ACC112 (cell line): ENCODE measurements at regions not wholly inside any gene's neighbourhood (a gene's known extent, or its start where the extent isn't known, plus 50 kb on each side); places are given as distances from the start of the nearest gene placed in this dataset.
"Not testable (repeated sequence)": the region's sequence is repeated elsewhere in the genome, so short reads cannot be mapped to it uniquely, and the experiment has no call there.

Experiments used
- H2AFZ ChIP-seq: fragments of 200-600 bp; sonication (generic); one replicate; pipeline ENCODE4 v1.6.0; 2017; ENCODE audit warnings: antibody characterized with exemption, low read length; ENCODE audit not compliant: unreplicated experiment
- H3K27ac ChIP-seq: fragments of 200-600 bp; sonication (generic); 2 replicates; pipeline ENCODE4 v1.5.1; 2014; ENCODE audit warnings: low read depth, mild to moderate bottlenecking, antibody characterized with exemption, low read length, moderate library complexity
- H3K27me3 ChIP-seq: fragments of 200-600 bp; sonication (generic); 2 replicates; pipeline ENCODE4 v1.6.1; 2014; ENCODE audit warnings: mild to moderate bottlenecking, antibody characterized with exemption, low read length, moderate library complexity, mixed read lengths; ENCODE audit not compliant: insufficient read depth
- H3K36me3 ChIP-seq: fragments of 200-600 bp; sonication (generic); 2 replicates; pipeline ENCODE4 v1.6.1; 2016; ENCODE audit warnings: mild to moderate bottlenecking, antibody characterized with exemption, low read length, moderate library complexity, mixed read lengths; ENCODE audit not compliant: insufficient read depth
- H3K4me1 ChIP-seq: fragments of 200-600 bp; sonication (generic); one replicate; pipeline ENCODE4 v1.6.1; 2016; ENCODE audit warnings: low read length, mixed read lengths; ENCODE audit not compliant: insufficient read depth, unreplicated experiment, control insufficient read depth
- H3K4me3 ChIP-seq: fragments of 200-600 bp; sonication (generic); 2 replicates; pipeline ENCODE4 v1.5.1; 2014; ENCODE audit warnings: mild to moderate bottlenecking, low read depth, low read length
- H3K79me2 ChIP-seq: fragments of 200-600 bp; sonication (generic); one replicate; pipeline ENCODE4 v1.6.0; 2016; ENCODE audit warnings: low read length; ENCODE audit not compliant: control insufficient read depth, unreplicated experiment, insufficient read depth

DNA sequence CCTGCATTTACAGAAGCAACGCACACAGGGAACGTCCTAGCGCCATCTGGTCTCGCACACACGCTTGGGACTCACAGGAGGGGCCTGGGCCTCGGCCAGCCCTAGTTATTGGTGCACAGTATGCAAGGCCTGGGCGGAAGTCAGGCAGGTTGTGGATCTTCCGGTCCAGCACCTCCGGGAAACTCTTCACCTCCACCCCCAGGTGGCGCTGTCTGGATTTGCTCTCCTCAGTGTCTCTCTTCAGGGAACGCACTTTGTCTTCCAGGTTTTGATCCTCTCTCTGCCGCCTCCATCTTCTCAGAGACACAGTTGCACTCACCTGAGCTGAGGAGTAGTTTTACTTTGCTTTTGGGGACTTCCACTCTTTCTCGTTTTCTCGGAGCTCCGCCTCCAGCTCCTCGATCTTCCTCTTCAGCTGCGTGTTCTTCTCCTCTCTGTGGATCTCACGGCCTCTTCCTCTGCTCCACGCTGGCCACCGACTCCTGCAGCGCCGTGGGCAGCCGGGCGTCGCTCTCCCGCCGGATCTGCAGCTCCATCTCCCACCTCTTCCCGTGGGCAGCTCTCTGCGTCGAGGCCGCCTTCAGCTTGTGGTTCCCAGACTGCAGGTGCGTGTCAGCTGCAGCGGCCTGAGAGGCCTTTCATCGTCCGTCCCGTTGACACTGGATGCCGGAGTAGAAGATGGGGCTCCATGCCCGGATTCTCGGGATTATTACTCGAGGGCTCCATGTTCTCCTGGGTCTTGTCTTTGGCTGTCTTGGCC is 933.8 kb downstream of the TMEM121 start:
- Histone ChIP-seq H3K4me3 (no peak overlapping the region), H3K27me3 (no peaks in the 10 kb centered on the region), H3K4me1 (no peaks in the 10 kb centered on the region), H3K79me2 (no peaks in the 10 kb centered on the region), H2AFZ (no peak overlapping the region), H3K36me3 (no peaks in the 10 kb centered on the region), H3K27ac (no peak overlapping the region)

DNA sequence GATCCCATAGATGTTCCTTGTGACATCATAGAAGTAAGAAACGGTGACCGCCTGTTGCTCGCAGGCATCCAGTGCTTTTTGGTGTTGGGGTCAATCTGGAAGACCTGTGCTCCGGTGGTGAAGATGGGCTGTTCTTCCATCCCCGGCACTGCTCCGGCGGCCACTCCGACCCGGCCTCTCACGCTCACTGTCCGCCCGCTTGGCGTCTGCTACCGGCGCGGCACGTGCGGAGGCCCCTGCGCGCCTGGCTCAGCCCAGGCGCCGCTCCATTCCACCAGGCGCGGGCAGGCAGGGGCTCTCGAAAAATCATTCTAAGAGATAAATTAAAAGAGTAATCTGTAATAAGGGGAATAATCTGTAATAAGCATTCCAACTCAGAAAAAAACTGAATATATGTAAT is 934.5 kb downstream of the TMEM121 start:
- Histone ChIP-seq H3K27me3 (no peaks in the 10 kb centered on the region), H3K4me1 (no peaks in the 10 kb centered on the region), H3K27ac (no peak overlapping the region), H2AFZ (no peak overlapping the region), H3K36me3 (no peaks in the 10 kb centered on the region), H3K4me3 (no peak overlapping the region), H3K79me2 (no peaks in the 10 kb centered on the region)

DNA sequence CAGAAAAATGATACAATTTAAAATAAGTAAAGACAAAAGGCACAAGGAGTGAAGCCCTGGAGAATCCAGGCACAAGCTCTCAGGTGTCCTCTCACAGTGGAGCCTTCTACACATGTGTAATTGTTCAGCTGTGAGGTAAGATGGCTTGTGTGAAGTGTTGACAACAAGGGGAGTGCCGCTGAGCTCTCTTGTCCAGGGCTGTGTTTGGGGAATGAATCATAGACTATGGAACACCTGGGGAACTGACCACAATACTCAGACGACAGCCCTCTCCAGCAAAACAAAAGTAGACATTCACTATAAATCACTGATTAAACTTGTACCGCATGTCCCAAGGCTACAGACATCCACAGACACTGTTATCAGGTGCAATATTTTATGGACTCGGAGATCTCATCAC is 940.1 kb downstream of the TMEM121 start:
- H3K4me3 ChIP-seq, H3K27me3 ChIP-seq, H2AFZ ChIP-seq, H3K79me2 ChIP-seq, H3K4me1 ChIP-seq, H3K27ac ChIP-seq, H3K36me3 ChIP-seq: not testable (repeated sequence)

- H3K4me3 ChIP-seq, H2AFZ ChIP-seq, H3K4me1 ChIP-seq, H3K27me3 ChIP-seq, H3K79me2 ChIP-seq, H3K36me3 ChIP-seq, H3K27ac ChIP-seq: not testable (repeated sequence)
Observed at GRCh38 chr14:106468869-106469268, 942.5 kb downstream of the TMEM121 start.

GRCh38 chr14:106470028-106470427 is 943.6 kb downstream of the TMEM121 start:
- H2AFZ ChIP-seq, H3K27me3 ChIP-seq, H3K36me3 ChIP-seq, H3K4me1 ChIP-seq, H3K27ac ChIP-seq, H3K4me3 ChIP-seq, H3K79me2 ChIP-seq: not testable (repeated sequence)

DNA sequence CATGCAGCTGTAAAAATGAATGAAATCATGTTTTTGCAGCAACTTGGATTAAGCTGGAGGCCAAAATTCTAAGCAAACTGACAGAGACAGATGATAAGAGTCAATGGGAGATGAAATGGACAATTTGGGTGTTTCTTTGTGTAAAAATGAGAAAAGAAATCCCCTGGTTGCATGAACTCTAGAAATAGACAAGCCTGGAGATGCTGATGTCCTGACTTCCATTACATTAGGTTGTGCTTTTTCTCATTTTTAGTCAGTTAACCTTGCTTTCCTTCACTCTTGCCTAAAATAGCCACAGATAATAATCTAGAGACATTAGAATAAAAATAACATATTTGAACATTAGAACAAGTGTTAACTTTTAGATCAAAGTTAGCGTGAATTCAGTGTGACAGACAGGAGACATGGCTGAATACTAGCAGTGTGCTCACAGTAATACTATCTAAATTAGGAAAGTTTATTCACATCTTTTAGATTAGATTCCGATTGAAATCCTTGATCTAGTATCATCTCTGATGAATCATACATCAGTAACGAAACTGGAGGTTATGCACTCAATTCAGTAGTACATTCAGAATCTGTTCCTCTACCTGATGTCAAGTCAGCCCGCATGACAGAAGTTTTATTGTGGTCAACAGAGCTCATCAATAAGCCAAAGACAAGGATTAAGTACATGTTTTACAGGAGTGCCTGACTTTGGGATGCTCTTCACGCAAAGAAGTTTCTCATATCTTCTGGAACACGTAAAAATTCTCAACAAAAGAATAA is 948.1 kb downstream of the TMEM121 start:
- not testable (repeated sequence) for H3K79me2 ChIP-seq, H3K36me3 ChIP-seq, H2AFZ ChIP-seq, H3K4me3 ChIP-seq, H3K27ac ChIP-seq, H3K27me3 ChIP-seq, H3K4me1 ChIP-seq

GRCh38 chr14:106475214-106475613 is 948.8 kb downstream of the TMEM121 start:
- H3K79me2 ChIP-seq, H3K4me3 ChIP-seq, H3K36me3 ChIP-seq, H3K4me1 ChIP-seq, H2AFZ ChIP-seq, H3K27me3 ChIP-seq, H3K27ac ChIP-seq: not testable (repeated sequence)

- not testable (repeated sequence) for H3K36me3 ChIP-seq, H3K27me3 ChIP-seq, H3K4me1 ChIP-seq, H3K79me2 ChIP-seq, H2AFZ ChIP-seq, H3K27ac ChIP-seq, H3K4me3 ChIP-seq
Observed at GRCh38 chr14:106477600-106477999, 951.2 kb downstream of the TMEM121 start.

- H3K36me3 ChIP-seq, H2AFZ ChIP-seq, H3K27ac ChIP-seq, H3K4me1 ChIP-seq, H3K79me2 ChIP-seq, H3K4me3 ChIP-seq, H3K27me3 ChIP-seq: not testable (repeated sequence)
Observed at GRCh38 chr14:106480287-106480686, 953.9 kb downstream of the TMEM121 start.

DNA sequence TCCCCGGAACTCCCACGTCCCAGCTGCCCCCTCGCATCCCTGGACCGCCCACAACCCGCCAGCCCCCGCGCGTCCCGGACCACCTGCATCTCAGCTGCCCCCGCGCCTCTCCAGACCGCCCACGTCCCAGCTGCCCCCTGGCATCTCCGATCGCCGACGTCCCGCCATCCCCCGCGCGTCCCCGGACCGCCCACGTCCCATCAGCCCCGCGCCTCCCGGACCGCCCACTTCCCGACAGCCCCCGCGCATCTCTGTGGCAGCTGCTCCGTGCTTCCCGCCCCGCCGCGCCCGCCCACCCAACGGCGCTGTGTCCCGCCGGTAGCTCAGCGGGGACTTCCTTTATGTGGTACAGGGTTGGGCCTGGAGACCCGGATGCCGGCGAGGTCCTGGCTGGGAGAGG is 955.8 kb downstream of the TMEM121 start:
- not testable (repeated sequence) for H3K79me2 ChIP-seq, H3K27me3 ChIP-seq, H3K36me3 ChIP-seq, H3K27ac ChIP-seq, H2AFZ ChIP-seq, H3K4me3 ChIP-seq, H3K4me1 ChIP-seq

GRCh38 chr14:106487600-106487999 is 961.2 kb downstream of the TMEM121 start:
- no peaks in the 10 kb centered on the region for H3K36me3 ChIP-seq
- no peak overlapping the region for H2AFZ ChIP-seq
- H3K4me1 ChIP-seq: no peaks in the 10 kb centered on the region
- no peak overlapping the region for H3K4me3 ChIP-seq
- no peaks in the 10 kb centered on the region for H3K27me3 ChIP-seq
- no peaks in the 10 kb centered on the region for H3K79me2 ChIP-seq
- H3K27ac ChIP-seq: no peak overlapping the region
